ENCODE measurements at regions not wholly inside any gene's neighbourhood (a gene's known extent, or its start where the extent isn't known, plus 50 kb on each side); places are given as distances from the start of the nearest gene placed in this dataset.

DNA sequence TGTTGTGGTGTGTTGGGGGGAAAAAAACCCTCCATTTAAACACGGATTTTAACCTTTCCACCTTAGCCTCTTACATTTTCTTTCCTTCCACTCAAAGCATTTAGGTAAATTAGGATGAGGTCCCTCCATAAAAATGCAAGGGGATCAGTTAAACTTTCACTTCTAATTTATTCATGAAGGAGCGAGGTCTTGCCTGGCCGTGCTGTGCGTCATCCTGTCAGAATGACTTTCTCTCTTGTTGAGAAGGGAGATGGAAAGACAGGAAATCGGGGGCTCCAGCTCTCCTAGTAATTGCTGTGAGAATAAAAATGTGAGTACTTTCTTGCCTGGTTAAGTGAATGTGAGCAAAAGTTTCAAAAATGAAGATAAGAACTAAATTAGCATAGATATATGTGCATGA lies 962.3 kb upstream of the NR2F2 start (continued):
- TF ChIP-seq, protein P1, sequence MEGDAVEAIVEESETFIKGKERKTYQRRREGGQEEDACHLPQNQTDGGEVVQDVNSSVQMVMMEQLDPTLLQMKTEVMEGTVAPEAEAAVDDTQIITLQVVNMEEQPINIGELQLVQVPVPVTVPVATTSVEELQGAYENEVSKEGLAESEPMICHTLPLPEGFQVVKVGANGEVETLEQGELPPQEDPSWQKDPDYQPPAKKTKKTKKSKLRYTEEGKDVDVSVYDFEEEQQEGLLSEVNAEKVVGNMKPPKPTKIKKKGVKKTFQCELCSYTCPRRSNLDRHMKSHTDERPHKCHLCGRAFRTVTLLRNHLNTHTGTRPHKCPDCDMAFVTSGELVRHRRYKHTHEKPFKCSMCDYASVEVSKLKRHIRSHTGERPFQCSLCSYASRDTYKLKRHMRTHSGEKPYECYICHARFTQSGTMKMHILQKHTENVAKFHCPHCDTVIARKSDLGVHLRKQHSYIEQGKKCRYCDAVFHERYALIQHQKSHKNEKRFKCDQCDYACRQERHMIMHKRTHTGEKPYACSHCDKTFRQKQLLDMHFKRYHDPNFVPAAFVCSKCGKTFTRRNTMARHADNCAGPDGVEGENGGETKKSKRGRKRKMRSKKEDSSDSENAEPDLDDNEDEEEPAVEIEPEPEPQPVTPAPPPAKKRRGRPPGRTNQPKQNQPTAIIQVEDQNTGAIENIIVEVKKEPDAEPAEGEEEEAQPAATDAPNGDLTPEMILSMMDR (conservative IDR thresholded peaks at IDR 0.05; ENCODE audit: low read depth in 2 of 2): no peak
- TF ChIP-seq JUNB (IDR thresholded peaks at IDR 0.05; ENCODE audit: unreplicated experiment) (no peak), EZH2 (IDR thresholded peaks at IDR 0.05; ENCODE audit: low read depth, unreplicated experiment) (no peak), POLR2AphosphoS5 (IDR thresholded peaks at IDR 0.05; ENCODE audit: low read depth) (no peak), CREB1 (CRISPR knock-in tag; IDR thresholded peaks at IDR 0.05; ENCODE audit: low read depth) (no peak), NANOG (IDR thresholded peaks at IDR 0.05; ENCODE audit: borderline replicate concordance) (no peak), STAT1 (IDR thresholded peaks at IDR 0.05; ENCODE audit: unreplicated experiment) (no peak)
- TF ChIP-seq, protein P2, sequence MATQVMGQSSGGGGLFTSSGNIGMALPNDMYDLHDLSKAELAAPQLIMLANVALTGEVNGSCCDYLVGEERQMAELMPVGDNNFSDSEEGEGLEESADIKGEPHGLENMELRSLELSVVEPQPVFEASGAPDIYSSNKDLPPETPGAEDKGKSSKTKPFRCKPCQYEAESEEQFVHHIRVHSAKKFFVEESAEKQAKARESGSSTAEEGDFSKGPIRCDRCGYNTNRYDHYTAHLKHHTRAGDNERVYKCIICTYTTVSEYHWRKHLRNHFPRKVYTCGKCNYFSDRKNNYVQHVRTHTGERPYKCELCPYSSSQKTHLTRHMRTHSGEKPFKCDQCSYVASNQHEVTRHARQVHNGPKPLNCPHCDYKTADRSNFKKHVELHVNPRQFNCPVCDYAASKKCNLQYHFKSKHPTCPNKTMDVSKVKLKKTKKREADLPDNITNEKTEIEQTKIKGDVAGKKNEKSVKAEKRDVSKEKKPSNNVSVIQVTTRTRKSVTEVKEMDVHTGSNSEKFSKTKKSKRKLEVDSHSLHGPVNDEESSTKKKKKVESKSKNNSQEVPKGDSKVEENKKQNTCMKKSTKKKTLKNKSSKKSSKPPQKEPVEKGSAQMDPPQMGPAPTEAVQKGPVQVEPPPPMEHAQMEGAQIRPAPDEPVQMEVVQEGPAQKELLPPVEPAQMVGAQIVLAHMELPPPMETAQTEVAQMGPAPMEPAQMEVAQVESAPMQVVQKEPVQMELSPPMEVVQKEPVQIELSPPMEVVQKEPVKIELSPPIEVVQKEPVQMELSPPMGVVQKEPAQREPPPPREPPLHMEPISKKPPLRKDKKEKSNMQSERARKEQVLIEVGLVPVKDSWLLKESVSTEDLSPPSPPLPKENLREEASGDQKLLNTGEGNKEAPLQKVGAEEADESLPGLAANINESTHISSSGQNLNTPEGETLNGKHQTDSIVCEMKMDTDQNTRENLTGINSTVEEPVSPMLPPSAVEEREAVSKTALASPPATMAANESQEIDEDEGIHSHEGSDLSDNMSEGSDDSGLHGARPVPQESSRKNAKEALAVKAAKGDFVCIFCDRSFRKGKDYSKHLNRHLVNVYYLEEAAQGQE (IDR thresholded peaks at IDR 0.05; ENCODE audit: unreplicated experiment): no peak
- TF ChIP-seq, protein P3, sequence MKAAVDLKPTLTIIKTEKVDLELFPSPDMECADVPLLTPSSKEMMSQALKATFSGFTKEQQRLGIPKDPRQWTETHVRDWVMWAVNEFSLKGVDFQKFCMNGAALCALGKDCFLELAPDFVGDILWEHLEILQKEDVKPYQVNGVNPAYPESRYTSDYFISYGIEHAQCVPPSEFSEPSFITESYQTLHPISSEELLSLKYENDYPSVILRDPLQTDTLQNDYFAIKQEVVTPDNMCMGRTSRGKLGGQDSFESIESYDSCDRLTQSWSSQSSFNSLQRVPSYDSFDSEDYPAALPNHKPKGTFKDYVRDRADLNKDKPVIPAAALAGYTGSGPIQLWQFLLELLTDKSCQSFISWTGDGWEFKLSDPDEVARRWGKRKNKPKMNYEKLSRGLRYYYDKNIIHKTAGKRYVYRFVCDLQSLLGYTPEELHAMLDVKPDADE (IDR thresholded peaks at IDR 0.05): no peak

DNA sequence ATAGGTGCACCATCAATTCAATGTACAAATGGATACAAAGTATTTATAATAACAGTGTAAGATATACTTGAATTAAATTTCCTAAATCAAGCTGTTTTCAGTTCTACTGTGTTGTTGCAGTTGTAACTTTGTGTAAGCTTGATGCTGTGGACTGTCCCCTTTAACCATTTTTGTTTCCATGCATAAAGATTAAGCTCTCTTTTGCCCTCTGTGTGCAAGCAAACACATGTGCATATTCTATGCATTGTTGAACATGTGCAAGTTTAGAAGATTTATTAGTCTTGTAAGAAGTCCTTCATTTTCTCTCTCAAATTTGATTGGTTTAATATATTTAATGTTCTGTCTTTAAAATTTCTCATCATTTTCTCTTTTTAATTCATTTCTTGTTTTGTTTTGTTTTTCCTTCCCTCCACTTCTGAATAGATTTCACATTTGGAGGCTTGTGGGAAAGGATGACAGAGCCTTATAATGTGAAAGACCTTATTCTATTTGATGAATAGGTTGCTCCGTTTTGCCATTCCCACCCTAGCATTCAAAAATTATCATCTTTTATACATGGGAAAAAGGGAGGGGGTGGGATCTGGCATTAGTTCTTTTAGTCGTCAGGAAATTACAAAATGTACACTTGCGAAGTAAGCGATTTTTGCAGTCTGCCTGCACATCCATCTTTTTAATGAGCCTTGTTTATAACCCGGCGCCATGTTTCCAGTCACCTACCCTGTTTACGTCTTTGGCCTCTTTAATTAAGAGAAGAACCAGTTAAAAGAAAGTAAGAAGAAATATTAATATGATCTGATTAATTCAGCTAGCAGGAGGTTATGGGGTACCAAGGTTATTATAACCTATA lies 961.5 kb upstream of the NR2F2 start:
- no peaks in the 10 kb centered on the region for H3K9me2 ChIP-seq (ENCODE audit: insufficient read depth)
- TF ChIP-seq ZNF114 (CRISPR knock-in tag; IDR thresholded peaks at IDR 0.05) (no peak), ZNF331 (CRISPR knock-in tag; IDR thresholded peaks at IDR 0.05; ENCODE audit: low read depth) (no peak), JUNB (IDR thresholded peaks at IDR 0.05; ENCODE audit: unreplicated experiment) (no peak), CREB1 (CRISPR knock-in tag; IDR thresholded peaks at IDR 0.05; ENCODE audit: low read depth) (no peak), STAT1 (IDR thresholded peaks at IDR 0.05; ENCODE audit: unreplicated experiment) (no peak), EZH2phosphoT487 (IDR thresholded peaks at IDR 0.05; ENCODE audit: unreplicated experiment) (no peak)

More for the DNA sequence above, 961.5 kb upstream of the NR2F2 start:
- Histone ChIP-seq H3K4me2 (no peak overlapping the region), H3K27me3 (ENCODE audit: insufficient read depth) (no peaks in the 10 kb centered on the region), H3K27ac (ENCODE audit: low read depth) (no peak overlapping the region), H3K4me1 (ENCODE audit: insufficient read depth) (no peaks in the 10 kb centered on the region), H3F3A (replicated peaks; ENCODE audit: low read depth) (no peaks in the 10 kb centered on the region), H4K20me1 (replicated peaks; ENCODE audit: insufficient read depth) (no peaks in the 10 kb centered on the region), H2AFZ (no peak overlapping the region), H3K36me3 (ENCODE audit: insufficient read depth) (no peaks in the 10 kb centered on the region), H3K4me3 (no peak overlapping the region), H3K79me2 (replicated peaks; ENCODE audit: insufficient read depth) (no peaks in the 10 kb centered on the region)
- Mint-ChIP-seq H3K27ac (no peak overlapping the region), H3K9me3 (no peaks in the 10 kb centered on the region), H3K27me3 (ENCODE audit: insufficient read depth, low read depth, poor library complexity) (no peaks in the 10 kb centered on the region), H3K4me3 (no peak overlapping the region), H3K36me3 (ENCODE audit: low read depth) (no peaks in the 10 kb centered on the region), H3K4me1 (peaks cover 10% of the 10 kb centered on the region; the same call in 2 of the 3 replicates)
- ATAC-seq (no peak), DNase-seq (ENCODE audit: low spot score) (no peak)
